GM12891 (cell line): ENCODE measurements at regions not wholly inside any gene's neighbourhood (a gene's known extent, or its start where the extent isn't known, plus 50 kb on each side); places are given as distances from the start of the nearest gene placed in this dataset.

Source experiments
- DNase-seq: peaks from one replicate; pipeline ENCODE4 v3.0.0; 2011; ENCODE audit warnings: low spot score; ENCODE audit not compliant: insufficient read length
- FAIRE-seq: peaks from 2 replicates; lab custom pipeline; 2011; peaks lifted over from hg19 to GRCh38; lab: Jason Lieb, UNC
- PAX5 ChIP-seq: IDR thresholded peaks from 2 replicates; pipeline ENCODE4 v1.6.1; 2011; ENCODE audit warnings: low read length, moderate library complexity, mild to moderate bottlenecking; ENCODE audit not compliant: insufficient read depth, severe bottlenecking
- POLR2A ChIP-seq: IDR thresholded peaks from 2 replicates; pipeline ENCODE4 v1.6.1; 2011; ENCODE audit warnings: low read depth, low read length, control low read depth
- POLR2AphosphoS5 ChIP-seq: IDR thresholded peaks from 2 replicates; pipeline ENCODE4 v1.6.1; 2011; ENCODE audit warnings: low read depth, low read length, control low read depth
- POU2F2 ChIP-seq: IDR thresholded peaks from 2 replicates; pipeline ENCODE4 v1.6.1; 2011; ENCODE audit warnings: low read depth, mild to moderate bottlenecking, control low read depth, low read length, moderate library complexity
- SPI1 ChIP-seq: IDR thresholded peaks from 2 replicates; pipeline ENCODE4 v1.6.1; 2011; ENCODE audit warnings: low read depth, low read length, control low read depth
- TAF1 ChIP-seq: IDR thresholded peaks from 2 replicates; pipeline ENCODE4 v1.6.1; 2011; ENCODE audit warnings: low read depth, low read length, control low read depth

DNA sequence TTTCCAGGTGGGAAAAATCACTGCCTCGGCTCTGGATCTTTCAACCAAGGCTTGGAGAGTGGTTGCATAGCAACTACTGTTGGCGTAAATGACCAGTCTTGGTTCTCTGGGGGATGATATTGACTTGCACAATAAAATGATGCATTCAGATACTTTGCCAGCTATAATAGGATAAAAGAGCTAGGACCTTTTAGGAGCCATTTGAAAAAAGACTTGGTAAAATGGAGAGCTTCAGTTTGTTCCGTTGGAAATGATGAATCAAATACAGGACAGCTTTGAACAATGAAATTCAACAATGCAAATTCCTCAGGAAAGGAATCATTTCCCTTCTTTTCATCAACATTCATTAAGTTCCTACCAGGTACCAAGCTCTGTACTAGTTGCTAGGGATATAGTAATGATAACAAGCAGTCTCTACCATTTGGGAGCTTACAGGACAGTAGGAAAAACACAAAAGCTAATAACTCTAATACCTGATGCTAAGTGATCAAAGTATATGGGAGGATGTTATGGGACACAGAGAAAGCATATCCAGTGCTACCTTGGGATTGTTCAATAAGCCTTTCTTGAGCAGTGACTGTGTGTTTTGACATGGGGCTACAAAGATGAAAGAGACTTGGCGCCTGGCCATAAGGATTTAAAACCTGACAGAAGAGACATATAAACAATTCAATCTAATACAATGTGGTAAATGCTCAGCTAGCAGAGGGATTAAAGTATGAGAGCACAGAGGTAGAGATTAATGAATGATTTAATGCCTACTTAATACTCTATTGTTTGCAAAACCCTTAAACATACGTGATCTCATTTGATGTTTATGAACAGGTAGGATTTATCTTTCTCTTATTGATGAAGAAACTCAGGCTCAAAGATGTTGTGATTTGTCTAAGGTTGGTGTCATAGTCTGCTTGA, 110.7 kb downstream of the QPCT start:
- no peak for TF ChIP-seq SPI1
- no peak for TF ChIP-seq TAF1
- no peak for TF ChIP-seq POU2F2
- no peak for TF ChIP-seq PAX5
- no peak for TF ChIP-seq POLR2AphosphoS5
- TF ChIP-seq POLR2A, result no peak
- no peak for FAIRE-seq
- DNase-seq, result no peak

GRCh38 chr2:37456479-37456878, 112.0 kb downstream of the QPCT start:
- TF ChIP-seq POU2F2, result no peak
- TF ChIP-seq POLR2A, result no peak
- no peak for TF ChIP-seq POLR2AphosphoS5
- no peak for TF ChIP-seq SPI1
- no peak for TF ChIP-seq PAX5
- TF ChIP-seq TAF1, result no peak
- peak; percentile 76 for FAIRE-seq
- DNase-seq, result no peak

- no peak for FAIRE-seq
- DNase-seq, result no peak
- no peak for TF ChIP-seq POU2F2
- no peak for TF ChIP-seq POLR2A
- TF ChIP-seq SPI1, result no peak
- TF ChIP-seq TAF1, result no peak
- no peak for TF ChIP-seq PAX5
- TF ChIP-seq POLR2AphosphoS5, result no peak
Observed at GRCh38 chr2:37457401-37457901, 113.0 kb downstream of the QPCT start.

DNA sequence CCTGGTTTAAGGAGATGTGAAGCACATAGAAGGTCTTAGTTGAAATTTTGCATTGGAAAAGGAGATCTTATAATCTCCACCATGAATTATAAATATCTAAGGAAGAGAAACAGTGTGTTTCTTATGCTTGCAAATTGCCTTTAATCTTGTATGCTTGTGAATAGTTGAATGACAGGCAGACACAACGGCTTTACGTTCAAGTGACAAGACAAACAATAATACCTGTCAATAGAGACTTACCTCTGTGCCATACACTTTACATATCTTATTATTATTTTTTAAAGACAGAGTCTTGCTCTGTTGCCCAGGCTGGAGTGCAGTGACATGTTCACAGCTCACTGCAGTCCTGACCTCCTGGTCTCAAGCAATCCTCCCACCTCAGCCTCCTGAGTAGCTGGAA, 113.7 kb downstream of the QPCT start:
- TF ChIP-seq POU2F2 (no peak), SPI1 (no peak), POLR2AphosphoS5 (no peak), POLR2A (no peak), TAF1 (no peak), PAX5 (no peak)
- no peak for DNase-seq
- no peak for FAIRE-seq

GRCh38 chr2:37459095-37459981, 114.9 kb downstream of the QPCT start:
- FAIRE-seq (no peak), DNase-seq (no peak)
- no peak for TF ChIP-seq PAX5
- no peak for TF ChIP-seq POLR2A
- no peak for TF ChIP-seq SPI1
- TF ChIP-seq TAF1, result no peak
- no peak for TF ChIP-seq POLR2AphosphoS5
- no peak for TF ChIP-seq POU2F2

DNA sequence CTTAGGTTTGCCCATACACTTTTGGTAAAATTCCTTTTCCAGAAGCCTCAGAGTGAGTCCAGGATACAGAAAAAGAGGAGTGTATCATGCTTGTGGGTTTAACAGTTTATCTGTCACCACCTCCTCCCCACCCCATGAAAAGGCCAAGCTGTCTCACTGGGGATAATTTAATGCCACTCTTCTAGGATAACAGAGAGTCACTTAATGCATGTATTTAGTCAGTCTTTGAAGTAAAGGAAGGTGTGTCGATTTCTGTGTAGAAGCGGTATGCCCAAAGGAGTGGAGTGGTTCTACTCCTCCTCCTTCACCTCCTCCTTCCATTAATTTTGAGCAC, 116.4 kb downstream of the QPCT start:
- no peak for FAIRE-seq
- DNase-seq, result no peak
- no peak for TF ChIP-seq SPI1
- TF ChIP-seq POLR2AphosphoS5, result no peak
- TF ChIP-seq PAX5, result no peak
- no peak for TF ChIP-seq POLR2A

DNA sequence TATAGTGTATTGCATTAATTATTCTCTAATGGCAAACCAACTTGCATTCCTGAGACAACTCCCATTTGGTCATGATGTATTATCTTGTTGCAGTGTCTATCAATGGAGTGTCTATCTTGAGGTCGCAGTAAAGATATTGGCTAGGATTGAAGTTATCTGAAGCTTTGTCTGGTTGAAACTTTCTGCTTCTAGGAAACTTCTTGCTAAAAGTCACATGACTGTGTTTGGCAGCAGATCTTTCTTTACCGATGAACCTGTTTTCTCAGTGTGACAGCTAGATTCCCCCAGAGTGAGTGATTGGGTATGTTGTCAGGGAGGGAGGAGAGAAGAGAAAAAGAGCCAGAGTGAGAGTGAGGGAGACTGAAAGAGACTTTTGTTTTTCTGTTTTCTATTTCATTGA, 119.6 kb downstream of the QPCT start:
- no peak for DNase-seq
- FAIRE-seq, result no peak
- TF ChIP-seq POU2F2 (no peak), SPI1 (no peak), PAX5 (no peak), POLR2A (no peak), POLR2AphosphoS5 (no peak), TAF1 (no peak)

DNA sequence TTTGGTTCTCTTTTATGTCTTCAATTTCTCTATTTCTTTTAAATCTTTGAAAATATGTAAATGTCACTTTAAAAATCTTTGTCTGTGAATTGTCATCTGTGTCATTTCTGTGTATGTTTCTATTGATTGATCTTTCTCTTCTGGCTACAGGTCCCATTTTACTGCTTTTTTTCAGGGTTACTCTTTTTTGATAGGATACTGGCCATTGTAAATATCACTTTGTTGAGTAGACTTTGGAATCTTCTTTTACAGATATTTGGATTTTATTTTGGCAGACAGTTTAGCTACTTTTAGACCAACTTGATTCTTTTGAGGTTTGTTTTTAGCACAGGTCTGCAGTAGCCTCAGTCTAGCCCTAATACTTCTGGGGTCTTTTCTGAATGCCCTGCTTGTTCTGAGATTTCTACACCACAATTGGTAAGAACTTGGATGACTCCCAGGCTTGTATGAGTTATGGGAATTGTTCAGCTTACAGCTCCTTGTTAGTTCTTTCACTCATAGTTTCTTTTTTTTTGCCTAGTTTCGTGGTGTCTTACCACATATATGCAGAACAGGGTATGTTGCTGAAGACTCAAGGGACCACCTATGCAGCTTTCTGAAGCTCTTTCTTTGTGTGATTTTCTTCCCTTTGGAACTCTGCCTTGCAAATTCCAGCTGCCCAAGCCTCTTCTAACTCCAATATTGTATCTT, 122.2 kb downstream of the QPCT start:
- DNase-seq (no peak), FAIRE-seq (peak; percentile 13)
- TF ChIP-seq TAF1 (no peak), SPI1 (no peak), POLR2A (no peak), PAX5 (no peak), POU2F2 (no peak), POLR2AphosphoS5 (no peak)

- FAIRE-seq, result no peak
- DNase-seq, result no peak
Observed at GRCh38 chr2:37468170-37468569, 123.7 kb downstream of the QPCT start.

More at GRCh38 chr2:37468170-37468569, 123.7 kb downstream of the QPCT start:
- no peak for TF ChIP-seq SPI1
- TF ChIP-seq POU2F2, result no peak
- TF ChIP-seq TAF1, result no peak
- no peak for TF ChIP-seq PAX5
- TF ChIP-seq POLR2AphosphoS5, result no peak
- TF ChIP-seq POLR2A, result no peak
